ENCODE measurements at regions not wholly inside any gene's neighbourhood (a gene's known extent, or its start where the extent isn't known, plus 50 kb on each side); places are given as distances from the start of the nearest gene placed in this dataset.

- Histone ChIP-seq H3K4me3 (ENCODE audit: insufficient read depth, low read depth, low read length, poor library complexity, severe bottlenecking) (no peak overlapping the region), H3K27me3 (replicated peaks; ENCODE audit: control insufficient read depth, insufficient read depth, low read length, poor library complexity, severe bottlenecking) (no peaks in the 10 kb centered on the region), H3K36me3 (ENCODE audit: control insufficient read depth, insufficient read depth, low read length) (no peaks in the 10 kb centered on the region), H3K4me1 (ENCODE audit: control insufficient read depth, insufficient read depth, low read length, poor library complexity, severe bottlenecking) (no peaks in the 10 kb centered on the region), H3K27ac (ENCODE audit: insufficient read depth, low read length, poor library complexity, severe bottlenecking) (no peak overlapping the region), H3K9me3 (ENCODE audit: control insufficient read depth, low read length) (no peaks in the 10 kb centered on the region)
- no peak for DNase-seq
These were observed 158.7 kb downstream of the BTC start for GRCh38 chr4:74635490-74636123.

GRCh38 chr4:74638001-74638400 lies 156.3 kb downstream of the BTC start:
- Histone ChIP-seq H3K36me3 (ENCODE audit: control insufficient read depth, insufficient read depth, low read length) (no peaks in the 10 kb centered on the region), H3K4me3 (ENCODE audit: insufficient read depth, low read depth, low read length, poor library complexity, severe bottlenecking) (no peak overlapping the region), H3K4me1 (ENCODE audit: control insufficient read depth, insufficient read depth, low read length, poor library complexity, severe bottlenecking) (no peaks in the 10 kb centered on the region), H3K27ac (ENCODE audit: insufficient read depth, low read length, poor library complexity, severe bottlenecking) (no peak overlapping the region), H3K27me3 (replicated peaks; ENCODE audit: control insufficient read depth, insufficient read depth, low read length, poor library complexity, severe bottlenecking) (no peaks in the 10 kb centered on the region), H3K9me3 (ENCODE audit: control insufficient read depth, low read length) (no peaks in the 10 kb centered on the region)
- no peak for DNase-seq

GRCh38 chr4:74638689-74639088 lies 155.6 kb downstream of the BTC start:
- H3K9me3 ChIP-seq (ENCODE audit: control insufficient read depth, low read length) = no peaks in the 10 kb centered on the region
- H3K27ac ChIP-seq (ENCODE audit: insufficient read depth, low read length, poor library complexity, severe bottlenecking) = no peak overlapping the region
- H3K27me3 ChIP-seq (replicated peaks; ENCODE audit: control insufficient read depth, insufficient read depth, low read length, poor library complexity, severe bottlenecking) = no peaks in the 10 kb centered on the region
- DNase-seq = no peak
- H3K4me1 ChIP-seq (ENCODE audit: control insufficient read depth, insufficient read depth, low read length, poor library complexity, severe bottlenecking) = no peaks in the 10 kb centered on the region
- no peak overlapping the region for H3K4me3 ChIP-seq (ENCODE audit: insufficient read depth, low read depth, low read length, poor library complexity, severe bottlenecking)
- H3K36me3 ChIP-seq (ENCODE audit: control insufficient read depth, insufficient read depth, low read length) = no peaks in the 10 kb centered on the region

- DNase-seq = no peak
- no peak overlapping the region for H3K27ac ChIP-seq (ENCODE audit: insufficient read depth, low read length, poor library complexity, severe bottlenecking)
- no peaks in the 10 kb centered on the region for H3K27me3 ChIP-seq (replicated peaks; ENCODE audit: control insufficient read depth, insufficient read depth, low read length, poor library complexity, severe bottlenecking)
These were observed 154.0 kb downstream of the BTC start for GRCh38 chr4:74640111-74640903.

GRCh38 chr4:74642006-74642405 lies 152.3 kb downstream of the BTC start:
- no peak overlapping the region for H3K27ac ChIP-seq (ENCODE audit: insufficient read depth, low read length, poor library complexity, severe bottlenecking)
- no peak for DNase-seq
- H3K27me3 ChIP-seq (replicated peaks; ENCODE audit: control insufficient read depth, insufficient read depth, low read length, poor library complexity, severe bottlenecking) = no peaks in the 10 kb centered on the region
- no peaks in the 10 kb centered on the region for H3K4me1 ChIP-seq (ENCODE audit: control insufficient read depth, insufficient read depth, low read length, poor library complexity, severe bottlenecking)
- H3K36me3 ChIP-seq (ENCODE audit: control insufficient read depth, insufficient read depth, low read length) = no peaks in the 10 kb centered on the region
- no peak overlapping the region for H3K4me3 ChIP-seq (ENCODE audit: insufficient read depth, low read depth, low read length, poor library complexity, severe bottlenecking)
- H3K9me3 ChIP-seq (ENCODE audit: control insufficient read depth, low read length) = no peaks in the 10 kb centered on the region

More at GRCh38 chr4:74640111-74640903, 154.0 kb downstream of the BTC start:
- Histone ChIP-seq H3K36me3 (ENCODE audit: control insufficient read depth, insufficient read depth, low read length) (no peaks in the 10 kb centered on the region), H3K4me3 (ENCODE audit: insufficient read depth, low read depth, low read length, poor library complexity, severe bottlenecking) (no peak overlapping the region), H3K4me1 (ENCODE audit: control insufficient read depth, insufficient read depth, low read length, poor library complexity, severe bottlenecking) (no peaks in the 10 kb centered on the region), H3K9me3 (ENCODE audit: control insufficient read depth, low read length) (no peaks in the 10 kb centered on the region)

- Histone ChIP-seq H3K27me3 (replicated peaks; ENCODE audit: control insufficient read depth, insufficient read depth, low read length, poor library complexity, severe bottlenecking) (no peaks in the 10 kb centered on the region), H3K9me3 (ENCODE audit: control insufficient read depth, low read length) (no peaks in the 10 kb centered on the region), H3K4me1 (ENCODE audit: control insufficient read depth, insufficient read depth, low read length, poor library complexity, severe bottlenecking) (no peaks in the 10 kb centered on the region), H3K27ac (ENCODE audit: insufficient read depth, low read length, poor library complexity, severe bottlenecking) (no peak overlapping the region), H3K4me3 (ENCODE audit: insufficient read depth, low read depth, low read length, poor library complexity, severe bottlenecking) (no peak overlapping the region), H3K36me3 (ENCODE audit: control insufficient read depth, insufficient read depth, low read length) (no peaks in the 10 kb centered on the region)
- no peak for DNase-seq
These were observed 145.1 kb downstream of the BTC start for GRCh38 chr4:74649193-74649592.

GRCh38 chr4:74651198-74651597 lies 143.1 kb downstream of the BTC start:
- no peak overlapping the region for H3K4me3 ChIP-seq (ENCODE audit: insufficient read depth, low read depth, low read length, poor library complexity, severe bottlenecking)
- no peaks in the 10 kb centered on the region for H3K36me3 ChIP-seq (ENCODE audit: control insufficient read depth, insufficient read depth, low read length)
- H3K27ac ChIP-seq (ENCODE audit: insufficient read depth, low read length, poor library complexity, severe bottlenecking) = no peak overlapping the region
- no peak for DNase-seq
- no peaks in the 10 kb centered on the region for H3K4me1 ChIP-seq (ENCODE audit: control insufficient read depth, insufficient read depth, low read length, poor library complexity, severe bottlenecking)
- no peaks in the 10 kb centered on the region for H3K27me3 ChIP-seq (replicated peaks; ENCODE audit: control insufficient read depth, insufficient read depth, low read length, poor library complexity, severe bottlenecking)
- H3K9me3 ChIP-seq (ENCODE audit: control insufficient read depth, low read length) = no peaks in the 10 kb centered on the region

- no peaks in the 10 kb centered on the region for H3K9me3 ChIP-seq (ENCODE audit: control insufficient read depth, low read length)
- H3K4me3 ChIP-seq (ENCODE audit: insufficient read depth, low read depth, low read length, poor library complexity, severe bottlenecking) = no peak overlapping the region
- no peaks in the 10 kb centered on the region for H3K36me3 ChIP-seq (ENCODE audit: control insufficient read depth, insufficient read depth, low read length)
- H3K27me3 ChIP-seq (replicated peaks; ENCODE audit: control insufficient read depth, insufficient read depth, low read length, poor library complexity, severe bottlenecking) = no peaks in the 10 kb centered on the region
- no peaks in the 10 kb centered on the region for H3K4me1 ChIP-seq (ENCODE audit: control insufficient read depth, insufficient read depth, low read length, poor library complexity, severe bottlenecking)
- DNase-seq = no peak
- no peak overlapping the region for H3K27ac ChIP-seq (ENCODE audit: insufficient read depth, low read length, poor library complexity, severe bottlenecking)
These were observed 140.7 kb downstream of the BTC start for GRCh38 chr4:74653331-74654229.

GRCh38 chr4:74654230-74654681 lies 140.1 kb downstream of the BTC start:
- Histone ChIP-seq H3K27ac (ENCODE audit: insufficient read depth, low read length, poor library complexity, severe bottlenecking) (no peak overlapping the region), H3K4me1 (ENCODE audit: control insufficient read depth, insufficient read depth, low read length, poor library complexity, severe bottlenecking) (no peaks in the 10 kb centered on the region), H3K27me3 (replicated peaks; ENCODE audit: control insufficient read depth, insufficient read depth, low read length, poor library complexity, severe bottlenecking) (no peaks in the 10 kb centered on the region), H3K9me3 (ENCODE audit: control insufficient read depth, low read length) (no peaks in the 10 kb centered on the region), H3K36me3 (ENCODE audit: control insufficient read depth, insufficient read depth, low read length) (no peaks in the 10 kb centered on the region), H3K4me3 (ENCODE audit: insufficient read depth, low read depth, low read length, poor library complexity, severe bottlenecking) (no peak overlapping the region)
- DNase-seq = no peak

All from effector memory CD4-positive, alpha-beta T cell (primary cell).